SK-N-SH (cell line): ENCODE measurements at regions not wholly inside any gene's neighbourhood (a gene's known extent, or its start where the extent isn't known, plus 50 kb on each side); places are given as distances from the start of the nearest gene placed in this dataset.
A peak's percentile ranks its signal among the peaks of the same experiment; 100 is the strongest.

ENCODE experiments used
- CTCF ChIP-seq: fragments of 200-600 bp; sonication (generic); IDR thresholded peaks from 2 replicates; pipeline ENCODE4 v1.6.1; 2017; ENCODE audit warnings: antibody characterized with exemption, mild to moderate bottlenecking, moderate library complexity
- PBX3 ChIP-seq: IDR thresholded peaks from 2 replicates; pipeline ENCODE4; 2012
- RCOR1 ChIP-seq: fragments of 150-350 bp; IDR thresholded peaks from 2 replicates; pipeline ENCODE4 v1.6.1; 2017; ENCODE audit warnings: antibody characterized with exemption, low read length
- SIN3A ChIP-seq: IDR thresholded peaks from 2 replicates; pipeline ENCODE4 v1.6.1; 2012; ENCODE audit warnings: low read depth, mild to moderate bottlenecking, low read length, moderate library complexity, borderline replicate concordance
- YY1 ChIP-seq: IDR thresholded peaks from 2 replicates; pipeline ENCODE4 v1.4.0; 2012; ENCODE audit warnings: low read depth, mild to moderate bottlenecking

GRCh38 chr12:126404293-126404881 lies 1339.2 kb downstream of the AACS start:
- TF ChIP-seq SIN3A (no peak), CTCF (no peak), YY1 (no peak), RCOR1 (no peak), PBX3 (peak; percentile 36; the same call in 1 of the 2 replicates)
